Urinary bladder (tissue), 3 donors: ENCODE measurements at regions not wholly inside any gene's neighbourhood (a gene's known extent, or its start where the extent isn't known, plus 50 kb on each side); places are given as distances from the start of the nearest gene placed in this dataset.

Source experiments
- DNase-seq: peaks from one replicate; pipeline ENCODE4 v3.0.0-alpha.2; 2015; ENCODE audit errors: extremely low spot score
- H3K27ac ChIP-seq: one replicate; pipeline ENCODE4 v1.5.1; 2013; ENCODE audit warnings: low read depth, mild to moderate bottlenecking, moderate library complexity
- H3K36me3 ChIP-seq: one replicate; pipeline ENCODE4 v1.6.1; 2013; ENCODE audit warnings: mild to moderate bottlenecking, moderate library complexity; ENCODE audit not compliant: insufficient read depth
- H3K4me1 ChIP-seq: one replicate; pipeline ENCODE4 v1.6.1; 2013; ENCODE audit warnings: mild to moderate bottlenecking, moderate library complexity; ENCODE audit not compliant: insufficient read depth
- H3K4me3 ChIP-seq: one replicate; pipeline ENCODE4 v1.5.1; 2013; ENCODE audit warnings: low read depth, low read length
- WGBS: extraction: QIAGEN DNeasy Blood & Tissue Kit; methylation state at CpG from one replicate; pipeline ENCODE4 v1.1.7; 2013; 5-methylcytosine and 5-hydroxymethylcytosine counted together
- donor health status: healthy with polysubstance abuse.
- donor health status: healthy.

- no peak for DNase-seq
- 87% methylated on average over 4 of the region's 4 CpGs for WGBS
- Histone ChIP-seq H3K4me3 (no peak overlapping the region), H3K36me3 (no peaks in the 10 kb centered on the region), H3K27ac (no peak overlapping the region), H3K4me1 (no peaks in the 10 kb centered on the region)
Observed at GRCh38 chr5:54673523-54674225, 156.1 kb downstream of the SNX18 start.

- H3K4me1 ChIP-seq: no peaks in the 10 kb centered on the region
Observed at GRCh38 chr5:54672871-54673270, 155.3 kb downstream of the SNX18 start.

GRCh38 chr5:54671681-54672080 lies 154.1 kb downstream of the SNX18 start:
- whole genome bisulfite sequencing: 60% methylated on average over 2 of the region's 2 CpGs
- H3K4me3 ChIP-seq: no peak overlapping the region
- H3K27ac ChIP-seq: no peak overlapping the region
- no peaks in the 10 kb centered on the region for H3K36me3 ChIP-seq
- H3K4me1 ChIP-seq: no peaks in the 10 kb centered on the region
- DNase-seq: no peak

More at GRCh38 chr5:54672871-54673270, 155.3 kb downstream of the SNX18 start:
- no peak for DNase-seq
- H3K27ac ChIP-seq: no peak overlapping the region
- no peak overlapping the region for H3K4me3 ChIP-seq
- no peaks in the 10 kb centered on the region for H3K36me3 ChIP-seq

- 69% methylated on average over 4 of the region's 4 CpGs for WGBS
- no peak overlapping the region for H3K27ac ChIP-seq
- no peak for DNase-seq
Observed at GRCh38 chr5:54671111-54671531, 153.6 kb downstream of the SNX18 start.

GRCh38 chr5:54670281-54670680 lies 152.7 kb downstream of the SNX18 start:
- Histone ChIP-seq H3K4me3 (no peak overlapping the region), H3K4me1 (no peaks in the 10 kb centered on the region), H3K27ac (no peak overlapping the region), H3K36me3 (no peaks in the 10 kb centered on the region)
- DNase-seq: no peak

More at GRCh38 chr5:54671111-54671531, 153.6 kb downstream of the SNX18 start:
- H3K4me3 ChIP-seq: no peak overlapping the region
- H3K4me1 ChIP-seq: no peaks in the 10 kb centered on the region
- H3K36me3 ChIP-seq: no peaks in the 10 kb centered on the region

GRCh38 chr5:54669845-54670244 lies 152.3 kb downstream of the SNX18 start:
- no peak overlapping the region for H3K27ac ChIP-seq
- no peak overlapping the region for H3K4me3 ChIP-seq
- H3K36me3 ChIP-seq: no peaks in the 10 kb centered on the region
- no peak for DNase-seq
- no peaks in the 10 kb centered on the region for H3K4me1 ChIP-seq
- WGBS: 63% methylated on average over 1 of the region's 1 CpG

GRCh38 chr5:54669285-54669684 lies 151.7 kb downstream of the SNX18 start:
- no peak overlapping the region for H3K27ac ChIP-seq
- DNase-seq: no peak
- no peak overlapping the region for H3K4me3 ChIP-seq
- WGBS: 34% methylated on average over 1 of the region's 1 CpG
- no peaks in the 10 kb centered on the region for H3K4me1 ChIP-seq
- no peaks in the 10 kb centered on the region for H3K36me3 ChIP-seq

GRCh38 chr5:54668096-54668495 lies 150.5 kb downstream of the SNX18 start:
- H3K36me3 ChIP-seq: no peaks in the 10 kb centered on the region
- no peaks in the 10 kb centered on the region for H3K4me1 ChIP-seq
- no peak for DNase-seq
- WGBS: 98% methylated on average over 2 of the region's 2 CpGs
- no peak overlapping the region for H3K4me3 ChIP-seq
- no peak overlapping the region for H3K27ac ChIP-seq

- no peak overlapping the region for H3K4me3 ChIP-seq
- 71% methylated on average over 3 of the region's 3 CpGs for WGBS
- no peaks in the 10 kb centered on the region for H3K4me1 ChIP-seq
- DNase-seq: no peak
- no peak overlapping the region for H3K27ac ChIP-seq
- H3K36me3 ChIP-seq: no peaks in the 10 kb centered on the region
Observed at GRCh38 chr5:54667136-54667535, 149.6 kb downstream of the SNX18 start.

GRCh38 chr5:54663866-54664265 lies 146.3 kb downstream of the SNX18 start:
- 49% methylated on average over 5 of the region's 5 CpGs for WGBS
- no peak overlapping the region for H3K27ac ChIP-seq
- DNase-seq: no peak

GRCh38 chr5:54661111-54661510 lies 143.6 kb downstream of the SNX18 start:
- DNase-seq: no peak
- H3K4me1 ChIP-seq: peaks cover 1% of the 10 kb centered on the region
- no peaks in the 10 kb centered on the region for H3K36me3 ChIP-seq
- no peak overlapping the region for H3K27ac ChIP-seq
- 96% methylated on average over 6 of the region's 6 CpGs for WGBS
- H3K4me3 ChIP-seq: no peak overlapping the region

More at GRCh38 chr5:54663866-54664265, 146.3 kb downstream of the SNX18 start:
- Histone ChIP-seq H3K4me1 (no peaks in the 10 kb centered on the region), H3K36me3 (no peaks in the 10 kb centered on the region), H3K4me3 (no peak overlapping the region)

- H3K4me3 ChIP-seq: no peak overlapping the region
- no peak overlapping the region for H3K27ac ChIP-seq
- WGBS: 71% methylated on average over 5 of the region's 5 CpGs
- DNase-seq: no peak
- no peaks in the 10 kb centered on the region for H3K36me3 ChIP-seq
- H3K4me1 ChIP-seq: peaks cover 1% of the 10 kb centered on the region
Observed at GRCh38 chr5:54659700-54660131, 142.2 kb downstream of the SNX18 start.

GRCh38 chr5:54658010-54658409 lies 140.5 kb downstream of the SNX18 start:
- DNase-seq: no peak
- no peak overlapping the region for H3K27ac ChIP-seq
- no peaks in the 10 kb centered on the region for H3K36me3 ChIP-seq
- peaks cover 1% of the 10 kb centered on the region for H3K4me1 ChIP-seq
- no peak overlapping the region for H3K4me3 ChIP-seq
- WGBS: 68% methylated on average over 3 of the region's 3 CpGs

GRCh38 chr5:54656261-54656728 lies 138.7 kb downstream of the SNX18 start:
- Histone ChIP-seq H3K36me3 (no peaks in the 10 kb centered on the region), H3K4me1 (peaks cover 1% of the 10 kb centered on the region), H3K4me3 (no peak overlapping the region), H3K27ac (peak overlapping the region; percentile 33)
- 51% methylated on average over 2 of the region's 2 CpGs for whole genome bisulfite sequencing
- DNase-seq: no peak
